ENCODE measurements at regions not wholly inside any gene's neighbourhood (a gene's known extent, or its start where the extent isn't known, plus 50 kb on each side); places are given as distances from the start of the nearest gene placed in this dataset.

GRCh38 chrX:137652086-137652485 lies 86.2 kb downstream of the ZIC3 start:
- CTCF ChIA-PET, result interaction anchor here (1.0 to 1.2 kb wide), 2 partner anchors 220 to 273 kb away, joined by 3 to 4 read pairs; no protein-coding TSS in a partner anchor
- H3K27me3 Mint-ChIP-seq (ENCODE audit: low read depth), result peaks cover 2% of the 10 kb centered on the region; the same call in 1 of the 2 replicates

More at GRCh38 chrX:137652086-137652485, 86.2 kb downstream of the ZIC3 start:
- no peak overlapping the region for H3K27ac Mint-ChIP-seq
- POLR2A ChIA-PET, result no interaction called here
- no peak overlapping the region for H3K4me3 Mint-ChIP-seq
- no peaks in the 10 kb centered on the region for H3K36me3 Mint-ChIP-seq
- H3K4me1 Mint-ChIP-seq, result peaks cover 11% of the 10 kb centered on the region
- no peak for TF ChIP-seq JUN (CRISPR knock-in tag; IDR thresholded peaks at IDR 0.05)
- TF ChIP-seq AR (CRISPR knock-in tag; IDR thresholded peaks at IDR 0.05), result no peak
- no peak for TF ChIP-seq IRF2 (CRISPR knock-in tag; IDR thresholded peaks at IDR 0.05; ENCODE audit: borderline replicate concordance, low read depth)
- no peak for TF ChIP-seq ZNF423 (CRISPR knock-in tag; IDR thresholded peaks at IDR 0.05)
- TF ChIP-seq PRDM15 (CRISPR knock-in tag; IDR thresholded peaks at IDR 0.05), result no peak
- TF ChIP-seq ZNF396 (CRISPR knock-in tag; IDR thresholded peaks at IDR 0.05; ENCODE audit: borderline replicate concordance), result no peak
- TF ChIP-seq, protein P1, sequence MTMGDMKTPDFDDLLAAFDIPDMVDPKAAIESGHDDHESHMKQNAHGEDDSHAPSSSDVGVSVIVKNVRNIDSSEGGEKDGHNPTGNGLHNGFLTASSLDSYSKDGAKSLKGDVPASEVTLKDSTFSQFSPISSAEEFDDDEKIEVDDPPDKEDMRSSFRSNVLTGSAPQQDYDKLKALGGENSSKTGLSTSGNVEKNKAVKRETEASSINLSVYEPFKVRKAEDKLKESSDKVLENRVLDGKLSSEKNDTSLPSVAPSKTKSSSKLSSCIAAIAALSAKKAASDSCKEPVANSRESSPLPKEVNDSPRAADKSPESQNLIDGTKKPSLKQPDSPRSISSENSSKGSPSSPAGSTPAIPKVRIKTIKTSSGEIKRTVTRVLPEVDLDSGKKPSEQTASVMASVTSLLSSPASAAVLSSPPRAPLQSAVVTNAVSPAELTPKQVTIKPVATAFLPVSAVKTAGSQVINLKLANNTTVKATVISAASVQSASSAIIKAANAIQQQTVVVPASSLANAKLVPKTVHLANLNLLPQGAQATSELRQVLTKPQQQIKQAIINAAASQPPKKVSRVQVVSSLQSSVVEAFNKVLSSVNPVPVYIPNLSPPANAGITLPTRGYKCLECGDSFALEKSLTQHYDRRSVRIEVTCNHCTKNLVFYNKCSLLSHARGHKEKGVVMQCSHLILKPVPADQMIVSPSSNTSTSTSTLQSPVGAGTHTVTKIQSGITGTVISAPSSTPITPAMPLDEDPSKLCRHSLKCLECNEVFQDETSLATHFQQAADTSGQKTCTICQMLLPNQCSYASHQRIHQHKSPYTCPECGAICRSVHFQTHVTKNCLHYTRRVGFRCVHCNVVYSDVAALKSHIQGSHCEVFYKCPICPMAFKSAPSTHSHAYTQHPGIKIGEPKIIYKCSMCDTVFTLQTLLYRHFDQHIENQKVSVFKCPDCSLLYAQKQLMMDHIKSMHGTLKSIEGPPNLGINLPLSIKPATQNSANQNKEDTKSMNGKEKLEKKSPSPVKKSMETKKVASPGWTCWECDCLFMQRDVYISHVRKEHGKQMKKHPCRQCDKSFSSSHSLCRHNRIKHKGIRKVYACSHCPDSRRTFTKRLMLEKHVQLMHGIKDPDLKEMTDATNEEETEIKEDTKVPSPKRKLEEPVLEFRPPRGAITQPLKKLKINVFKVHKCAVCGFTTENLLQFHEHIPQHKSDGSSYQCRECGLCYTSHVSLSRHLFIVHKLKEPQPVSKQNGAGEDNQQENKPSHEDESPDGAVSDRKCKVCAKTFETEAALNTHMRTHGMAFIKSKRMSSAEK (CRISPR knock-in tag; IDR thresholded peaks at IDR 0.05; ENCODE audit: borderline replicate concordance), result no peak
- TF ChIP-seq ZBTB43 (CRISPR knock-in tag; IDR thresholded peaks at IDR 0.05), result no peak
- no peak for TF ChIP-seq HMGA2 (CRISPR knock-in tag; IDR thresholded peaks at IDR 0.05)
- TF ChIP-seq GTF2I (CRISPR knock-in tag; conservative IDR thresholded peaks at IDR 0.05), result no peak
- TF ChIP-seq, protein P2, sequence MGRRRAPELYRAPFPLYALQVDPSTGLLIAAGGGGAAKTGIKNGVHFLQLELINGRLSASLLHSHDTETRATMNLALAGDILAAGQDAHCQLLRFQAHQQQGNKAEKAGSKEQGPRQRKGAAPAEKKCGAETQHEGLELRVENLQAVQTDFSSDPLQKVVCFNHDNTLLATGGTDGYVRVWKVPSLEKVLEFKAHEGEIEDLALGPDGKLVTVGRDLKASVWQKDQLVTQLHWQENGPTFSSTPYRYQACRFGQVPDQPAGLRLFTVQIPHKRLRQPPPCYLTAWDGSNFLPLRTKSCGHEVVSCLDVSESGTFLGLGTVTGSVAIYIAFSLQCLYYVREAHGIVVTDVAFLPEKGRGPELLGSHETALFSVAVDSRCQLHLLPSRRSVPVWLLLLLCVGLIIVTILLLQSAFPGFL (CRISPR knock-in tag; IDR thresholded peaks at IDR 0.05; ENCODE audit: borderline replicate concordance), result no peak
- TF ChIP-seq TEAD1 (CRISPR knock-in tag; IDR thresholded peaks at IDR 0.05), result no peak
- TF ChIP-seq, protein P3, sequence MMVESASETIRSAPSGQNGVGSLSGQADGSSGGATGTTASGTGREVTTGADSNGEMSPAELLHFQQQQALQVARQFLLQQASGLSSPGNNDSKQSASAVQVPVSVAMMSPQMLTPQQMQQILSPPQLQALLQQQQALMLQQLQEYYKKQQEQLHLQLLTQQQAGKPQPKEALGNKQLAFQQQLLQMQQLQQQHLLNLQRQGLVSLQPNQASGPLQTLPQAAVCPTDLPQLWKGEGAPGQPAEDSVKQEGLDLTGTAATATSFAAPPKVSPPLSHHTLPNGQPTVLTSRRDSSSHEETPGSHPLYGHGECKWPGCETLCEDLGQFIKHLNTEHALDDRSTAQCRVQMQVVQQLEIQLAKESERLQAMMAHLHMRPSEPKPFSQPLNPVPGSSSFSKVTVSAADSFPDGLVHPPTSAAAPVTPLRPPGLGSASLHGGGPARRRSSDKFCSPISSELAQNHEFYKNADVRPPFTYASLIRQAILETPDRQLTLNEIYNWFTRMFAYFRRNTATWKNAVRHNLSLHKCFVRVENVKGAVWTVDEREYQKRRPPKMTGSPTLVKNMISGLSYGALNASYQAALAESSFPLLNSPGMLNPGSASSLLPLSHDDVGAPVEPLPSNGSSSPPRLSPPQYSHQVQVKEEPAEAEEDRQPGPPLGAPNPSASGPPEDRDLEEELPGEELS (CRISPR knock-in tag; IDR thresholded peaks at IDR 0.05), result no peak
- no peak for TF ChIP-seq NFE2L1 (CRISPR knock-in tag; IDR thresholded peaks at IDR 0.05)
- TF ChIP-seq ZNF671 (CRISPR knock-in tag; IDR thresholded peaks at IDR 0.05), result no peak
- TF ChIP-seq, protein P4, sequence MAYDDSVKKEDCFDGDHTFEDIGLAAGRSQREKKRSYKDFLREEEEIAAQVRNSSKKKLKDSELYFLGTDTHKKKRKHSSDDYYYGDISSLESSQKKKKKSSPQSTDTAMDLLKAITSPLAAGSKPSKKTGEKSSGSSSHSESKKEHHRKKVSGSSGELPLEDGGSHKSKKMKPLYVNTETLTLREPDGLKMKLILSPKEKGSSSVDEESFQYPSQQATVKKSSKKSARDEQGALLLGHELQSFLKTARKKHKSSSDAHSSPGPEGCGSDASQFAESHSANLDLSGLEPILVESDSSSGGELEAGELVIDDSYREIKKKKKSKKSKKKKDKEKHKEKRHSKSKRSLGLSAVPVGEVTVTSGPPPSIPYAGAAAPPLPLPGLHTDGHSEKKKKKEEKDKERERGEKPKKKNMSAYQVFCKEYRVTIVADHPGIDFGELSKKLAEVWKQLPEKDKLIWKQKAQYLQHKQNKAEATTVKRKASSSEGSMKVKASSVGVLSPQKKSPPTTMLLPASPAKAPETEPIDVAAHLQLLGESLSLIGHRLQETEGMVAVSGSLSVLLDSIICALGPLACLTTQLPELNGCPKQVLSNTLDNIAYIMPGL (CRISPR knock-in tag; IDR thresholded peaks at IDR 0.05), result no peak
- TF ChIP-seq ZNF138 (CRISPR knock-in tag; conservative IDR thresholded peaks at IDR 0.05), result no peak
- no peak for TF ChIP-seq PRRX2 (CRISPR knock-in tag; IDR thresholded peaks at IDR 0.05)
- H3K9me3 Mint-ChIP-seq, result no peaks in the 10 kb centered on the region
- DNase-seq (ENCODE audit: low spot score) (no peak), ATAC-seq (no peak)
